NB4 (cell line): ENCODE measurements at regions not wholly inside any gene's neighbourhood (a gene's known extent, or its start where the extent isn't known, plus 50 kb on each side); places are given as distances from the start of the nearest gene placed in this dataset.

Source experiments
- DNase-seq: peaks from one replicate; pipeline ENCODE4 v3.0.0; 2010; ENCODE audit warnings: low read depth
- H3K4me3 ChIP-seq: one replicate; pipeline ENCODE4 v1.5.1; 2011; ENCODE audit warnings: mild to moderate bottlenecking, low read depth, low read length, moderate library complexity
- MYC ChIP-seq: IDR thresholded peaks from 2 replicates; pipeline ENCODE4 v1.6.1; 2011; ENCODE audit warnings: low read depth, low read length
- POLR2A ChIP-seq: IDR thresholded peaks from 2 replicates; pipeline ENCODE4 v1.6.1; 2011; ENCODE audit warnings: mild to moderate bottlenecking; ENCODE audit not compliant: insufficient read length; ENCODE audit errors: extremely low read depth
- TF ChIP-seq, protein P1 (sequence below): IDR thresholded peaks from 2 replicates; pipeline ENCODE4 v1.6.1; 2011; ENCODE audit warnings: low read depth, low read length
- TF ChIP-seq, protein P2 (sequence below): IDR thresholded peaks from one replicate; pipeline ENCODE4 v1.5.1; 2012; ENCODE audit warnings: low read depth, low read length

GRCh38 chr7:22962775-22963350 is 51.1 kb downstream of the HYCC1 start:
- no peak for TF ChIP-seq POLR2A
- no peak for TF ChIP-seq MYC
- TF ChIP-seq, protein P1, sequence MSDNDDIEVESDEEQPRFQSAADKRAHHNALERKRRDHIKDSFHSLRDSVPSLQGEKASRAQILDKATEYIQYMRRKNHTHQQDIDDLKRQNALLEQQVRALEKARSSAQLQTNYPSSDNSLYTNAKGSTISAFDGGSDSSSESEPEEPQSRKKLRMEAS: no peak
- TF ChIP-seq, protein P2, sequence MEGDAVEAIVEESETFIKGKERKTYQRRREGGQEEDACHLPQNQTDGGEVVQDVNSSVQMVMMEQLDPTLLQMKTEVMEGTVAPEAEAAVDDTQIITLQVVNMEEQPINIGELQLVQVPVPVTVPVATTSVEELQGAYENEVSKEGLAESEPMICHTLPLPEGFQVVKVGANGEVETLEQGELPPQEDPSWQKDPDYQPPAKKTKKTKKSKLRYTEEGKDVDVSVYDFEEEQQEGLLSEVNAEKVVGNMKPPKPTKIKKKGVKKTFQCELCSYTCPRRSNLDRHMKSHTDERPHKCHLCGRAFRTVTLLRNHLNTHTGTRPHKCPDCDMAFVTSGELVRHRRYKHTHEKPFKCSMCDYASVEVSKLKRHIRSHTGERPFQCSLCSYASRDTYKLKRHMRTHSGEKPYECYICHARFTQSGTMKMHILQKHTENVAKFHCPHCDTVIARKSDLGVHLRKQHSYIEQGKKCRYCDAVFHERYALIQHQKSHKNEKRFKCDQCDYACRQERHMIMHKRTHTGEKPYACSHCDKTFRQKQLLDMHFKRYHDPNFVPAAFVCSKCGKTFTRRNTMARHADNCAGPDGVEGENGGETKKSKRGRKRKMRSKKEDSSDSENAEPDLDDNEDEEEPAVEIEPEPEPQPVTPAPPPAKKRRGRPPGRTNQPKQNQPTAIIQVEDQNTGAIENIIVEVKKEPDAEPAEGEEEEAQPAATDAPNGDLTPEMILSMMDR: no peak
- DNase-seq: no peak
- H3K4me3 ChIP-seq: no peak overlapping the region

GRCh38 chr7:22958742-22959141 is 55.2 kb downstream of the HYCC1 start:
- no peak overlapping the region for H3K4me3 ChIP-seq
- TF ChIP-seq, protein P2: no peak
- TF ChIP-seq POLR2A (no peak), MYC (no peak)
- TF ChIP-seq, protein P1: no peak
- no peak for DNase-seq

- DNase-seq: no peak
- TF ChIP-seq, protein P2: no peak
- TF ChIP-seq, protein P1: no peak
- TF ChIP-seq MYC (no peak), POLR2A (no peak)
- H3K4me3 ChIP-seq: no peak overlapping the region
Observed at GRCh38 chr7:22954251-22954650, 59.7 kb downstream of the HYCC1 start.

DNA sequence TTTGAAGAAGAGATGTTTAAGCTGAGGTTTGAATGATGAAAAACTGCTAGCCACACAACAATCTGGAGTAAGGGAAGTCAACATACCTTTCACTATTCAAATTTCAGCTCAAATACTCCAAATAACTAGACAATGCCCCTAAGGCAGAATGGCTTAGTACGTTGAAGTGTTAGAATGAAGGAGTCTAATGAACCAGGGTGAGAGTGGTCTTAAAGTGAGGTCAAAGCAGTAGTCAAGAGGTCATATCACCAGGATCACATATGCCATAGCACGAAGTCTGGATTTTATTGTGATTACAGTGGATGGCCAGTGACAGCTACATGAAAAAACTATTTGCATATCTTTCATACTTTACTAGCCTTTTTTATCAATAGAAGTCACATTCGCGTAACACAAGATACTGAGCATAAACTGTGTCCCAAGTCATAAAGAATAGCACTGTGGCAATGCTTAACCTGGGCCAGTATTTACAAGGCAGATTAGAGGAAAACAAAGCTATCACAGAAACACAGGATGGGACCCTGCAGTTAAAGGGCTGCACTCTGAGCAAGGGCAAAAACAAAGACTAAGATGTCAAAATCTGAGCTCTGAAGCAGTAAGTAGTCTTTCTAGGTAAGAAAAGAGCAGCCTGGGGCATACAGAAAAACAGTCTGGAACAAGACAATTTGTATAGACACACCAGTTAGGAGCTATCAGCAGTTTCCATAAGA is 61.5 kb downstream of the HYCC1 start:
- no peak for DNase-seq
- H3K4me3 ChIP-seq: no peak overlapping the region
- TF ChIP-seq MYC (no peak), POLR2A (no peak)
- TF ChIP-seq, protein P2: no peak
- TF ChIP-seq, protein P1: no peak

GRCh38 chr7:22949944-22950343 is 64.0 kb downstream of the HYCC1 start:
- no peak for DNase-seq
- no peak for TF ChIP-seq MYC
- H3K4me3 ChIP-seq: no peak overlapping the region

DNA sequence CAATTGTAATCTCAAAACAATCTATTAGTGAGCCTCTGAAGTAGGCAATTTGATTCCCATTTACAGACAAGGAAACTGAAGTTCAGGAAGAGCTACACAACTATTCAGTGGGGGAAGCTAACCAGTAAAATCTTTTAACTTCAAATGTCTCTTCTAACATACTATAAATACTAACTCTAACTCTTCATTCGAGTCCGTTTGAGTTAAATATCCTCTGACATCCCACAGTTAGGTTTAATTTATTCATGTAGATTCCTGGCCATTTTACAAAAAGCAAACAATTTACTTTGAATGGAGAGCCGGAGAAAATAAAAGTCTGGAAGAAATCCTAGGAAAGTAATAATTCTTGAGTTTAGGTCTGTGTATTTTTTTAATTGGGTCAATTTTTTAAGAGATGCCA is 64.7 kb downstream of the HYCC1 start:
- TF ChIP-seq, protein P2: no peak
- TF ChIP-seq, protein P1: no peak
- no peak for TF ChIP-seq MYC
- no peak for TF ChIP-seq POLR2A
- no peak overlapping the region for H3K4me3 ChIP-seq
- DNase-seq: no peak
